AG09319 (cell line): ENCODE measurements at regions not wholly inside any gene's neighbourhood (a gene's known extent, or its start where the extent isn't known, plus 50 kb on each side); places are given as distances from the start of the nearest gene placed in this dataset.

Source experiments
- DNase-seq: peaks from one replicate; pipeline ENCODE4 v3.0.0-alpha.2; 2010; ENCODE audit warnings: low read depth; ENCODE audit errors: extremely low read depth
- TF ChIP-seq, protein P1 (sequence below): IDR thresholded peaks from 2 replicates; pipeline ENCODE4 v1.5.1; 2011; ENCODE audit warnings: low read depth, mild to moderate bottlenecking, inconsistent platforms, low read length, moderate library complexity

DNA sequence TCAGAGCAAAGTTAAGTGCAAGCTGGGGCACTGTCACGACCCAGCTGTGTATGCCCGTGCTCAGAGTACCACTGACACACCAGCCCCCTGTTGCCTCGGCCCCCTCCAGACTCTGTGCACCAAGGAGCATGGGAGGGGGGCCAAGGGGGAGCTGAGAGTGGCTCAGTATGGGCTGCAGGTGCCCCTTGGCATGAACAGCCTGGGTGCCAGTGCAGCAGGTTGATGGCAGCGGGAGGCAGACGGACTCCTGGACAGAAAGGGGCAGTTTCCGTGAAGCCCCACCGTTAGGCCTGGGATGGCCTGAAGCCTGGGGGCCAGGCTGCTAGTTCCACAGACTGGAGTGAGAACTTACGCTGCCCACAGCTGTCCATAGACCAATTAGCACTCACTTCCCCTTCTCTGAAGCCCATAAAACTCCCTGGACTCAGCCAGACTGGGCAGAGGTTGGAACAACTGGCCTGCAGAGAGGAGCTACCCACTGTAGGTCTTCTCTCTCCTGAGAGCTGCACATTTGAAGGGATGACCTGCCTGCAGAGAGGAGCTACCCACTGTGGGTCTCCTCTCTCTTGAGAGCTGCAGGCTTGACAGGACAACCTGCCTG lies 182.8 kb downstream of the DEPDC1B start:
- DNase-seq = no peak
- TF ChIP-seq, protein P1, sequence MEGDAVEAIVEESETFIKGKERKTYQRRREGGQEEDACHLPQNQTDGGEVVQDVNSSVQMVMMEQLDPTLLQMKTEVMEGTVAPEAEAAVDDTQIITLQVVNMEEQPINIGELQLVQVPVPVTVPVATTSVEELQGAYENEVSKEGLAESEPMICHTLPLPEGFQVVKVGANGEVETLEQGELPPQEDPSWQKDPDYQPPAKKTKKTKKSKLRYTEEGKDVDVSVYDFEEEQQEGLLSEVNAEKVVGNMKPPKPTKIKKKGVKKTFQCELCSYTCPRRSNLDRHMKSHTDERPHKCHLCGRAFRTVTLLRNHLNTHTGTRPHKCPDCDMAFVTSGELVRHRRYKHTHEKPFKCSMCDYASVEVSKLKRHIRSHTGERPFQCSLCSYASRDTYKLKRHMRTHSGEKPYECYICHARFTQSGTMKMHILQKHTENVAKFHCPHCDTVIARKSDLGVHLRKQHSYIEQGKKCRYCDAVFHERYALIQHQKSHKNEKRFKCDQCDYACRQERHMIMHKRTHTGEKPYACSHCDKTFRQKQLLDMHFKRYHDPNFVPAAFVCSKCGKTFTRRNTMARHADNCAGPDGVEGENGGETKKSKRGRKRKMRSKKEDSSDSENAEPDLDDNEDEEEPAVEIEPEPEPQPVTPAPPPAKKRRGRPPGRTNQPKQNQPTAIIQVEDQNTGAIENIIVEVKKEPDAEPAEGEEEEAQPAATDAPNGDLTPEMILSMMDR = no peak

DNA sequence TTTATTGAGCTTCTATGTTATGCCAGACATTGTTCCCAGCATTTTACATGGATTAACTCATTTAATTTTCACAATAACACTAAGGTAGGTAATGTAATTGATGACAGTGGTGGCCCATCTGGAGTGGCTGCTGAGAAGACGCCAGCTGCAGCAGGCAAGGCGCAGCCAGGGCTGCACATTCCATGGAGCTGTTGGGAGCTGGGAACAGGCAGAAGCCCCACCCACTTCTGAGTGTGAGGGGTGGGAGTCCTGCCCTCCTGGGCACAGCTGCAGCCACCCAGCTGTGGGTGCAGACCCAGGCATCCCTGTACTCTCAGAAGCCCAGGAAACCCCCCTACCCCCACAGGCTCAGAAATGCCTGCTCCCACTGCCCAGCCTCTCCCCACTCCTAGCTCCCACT lies 183.3 kb downstream of the DEPDC1B start:
- TF ChIP-seq, protein P1 = no peak
- DNase-seq = no peak

DNA sequence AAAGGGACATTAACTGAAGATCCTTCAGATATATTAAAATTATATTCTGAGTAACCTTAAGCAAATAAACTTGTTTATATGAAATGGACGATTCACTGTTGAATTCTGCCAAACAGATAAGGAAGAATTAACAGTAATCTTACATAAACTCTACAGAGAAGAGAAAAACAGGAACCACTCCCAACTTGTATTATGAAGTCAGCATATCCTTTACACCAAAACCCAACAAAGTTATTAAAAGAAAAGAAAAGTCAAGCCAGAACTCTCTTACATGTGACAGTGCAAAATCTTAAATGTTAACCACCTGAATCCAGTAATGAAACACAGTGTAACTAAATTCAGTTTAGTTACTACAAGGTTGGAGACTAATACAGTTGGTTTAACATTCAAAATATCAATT lies 185.8 kb downstream of the DEPDC1B start:
- TF ChIP-seq, protein P1 = no peak
- no peak for DNase-seq

DNA sequence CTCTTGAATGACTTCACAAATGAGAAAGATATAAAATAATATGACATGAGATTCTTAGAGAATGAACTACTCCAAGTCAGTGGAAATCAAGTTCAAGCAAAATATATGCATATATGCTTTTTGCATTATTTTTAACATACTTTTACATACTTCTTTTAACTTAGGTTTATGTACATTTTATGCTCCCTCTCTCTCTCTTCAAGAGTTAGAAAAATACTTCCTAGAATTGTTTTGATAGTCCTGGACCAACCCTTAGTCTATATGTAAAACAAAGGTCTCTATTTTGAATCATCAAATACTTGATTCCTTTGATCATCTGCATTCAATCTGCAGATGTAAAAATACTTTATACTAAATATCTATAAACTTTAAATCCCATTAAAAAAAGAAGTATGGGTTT lies 187.8 kb downstream of the DEPDC1B start:
- TF ChIP-seq, protein P1 = no peak
- no peak for DNase-seq

DNA sequence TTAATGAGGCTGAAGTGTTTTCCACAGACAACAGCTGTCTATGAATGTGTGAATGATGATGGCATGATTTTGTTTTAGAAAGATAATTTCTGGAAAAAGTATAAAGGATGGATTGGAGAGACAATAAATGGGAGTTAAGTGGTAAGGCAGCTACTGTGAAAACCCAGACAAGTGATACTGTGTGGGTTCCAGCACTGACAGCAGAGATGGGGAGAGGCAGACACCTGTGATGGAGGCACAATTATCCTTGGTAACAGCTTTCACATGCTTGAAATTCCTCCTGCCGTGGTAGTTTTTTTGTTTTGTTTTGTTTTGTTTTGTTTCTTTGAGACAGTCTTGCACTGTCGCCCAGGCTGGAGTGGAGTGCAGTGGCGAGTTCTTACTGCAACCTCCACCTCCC lies 189.3 kb downstream of the DEPDC1B start:
- DNase-seq = no peak
- TF ChIP-seq, protein P1 = no peak

DNA sequence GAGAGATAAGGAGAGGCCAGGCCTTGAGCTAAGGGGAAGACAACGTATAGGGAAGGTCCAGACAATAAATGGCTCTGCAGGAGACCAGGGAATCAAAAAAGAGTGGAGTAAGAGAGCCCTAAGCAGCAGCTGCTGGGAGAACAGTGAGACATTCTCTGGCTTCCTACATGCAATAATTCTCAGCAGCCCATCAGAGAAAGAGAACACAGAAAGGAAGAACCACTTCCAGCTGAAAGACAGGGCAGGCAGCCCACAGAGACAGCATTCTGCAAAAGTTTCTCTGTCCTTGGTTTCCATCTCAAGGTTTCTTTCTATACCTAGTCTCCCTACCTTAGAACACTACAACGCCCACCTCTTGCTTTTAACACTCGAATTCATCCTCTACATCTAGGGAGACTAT lies 189.9 kb downstream of the DEPDC1B start:
- DNase-seq = no peak
- TF ChIP-seq, protein P1 = no peak

DNA sequence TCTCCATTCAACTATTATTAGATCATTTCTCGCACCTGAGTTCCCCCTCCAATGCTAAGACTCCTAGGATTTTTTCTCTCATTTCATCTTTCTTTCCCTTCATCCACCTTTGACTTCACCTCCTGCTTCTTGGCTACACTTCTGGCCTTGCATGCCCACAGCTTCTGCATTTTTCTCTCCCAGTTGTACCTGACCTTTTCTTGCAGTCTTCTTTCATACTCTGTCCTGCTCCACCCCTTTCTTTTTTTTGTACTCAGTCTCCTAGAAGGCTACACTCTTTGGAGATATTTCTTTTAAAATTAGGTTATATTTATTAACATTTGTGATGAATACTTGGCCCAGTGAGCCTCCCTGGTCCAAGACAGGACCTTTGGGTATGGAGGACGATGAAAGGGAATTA lies 190.4 kb downstream of the DEPDC1B start:
- DNase-seq = no peak
- TF ChIP-seq, protein P1 = no peak
